H1 (cell line): ENCODE measurements at regions not wholly inside any gene's neighbourhood (a gene's known extent, or its start where the extent isn't known, plus 50 kb on each side); places are given as distances from the start of the nearest gene placed in this dataset.

Experiments used
- CTCF ChIA-PET: fragments of 300-600 bp; sonication (Branson Sonifier 250); formaldehyde crosslinking; loops from one replicate; lab custom pipeline; 2021; ENCODE audit not compliant: partially characterized antibody; lab: Charles Lee
- POLR2A ChIA-PET: fragments of 300-600 bp; sonication (Branson Sonifier 250); formaldehyde crosslinking; loops from one replicate; lab custom pipeline; 2021; ENCODE audit warnings: inconsistent platforms; ENCODE audit not compliant: partially characterized antibody; lab: Charles Lee
- DNase-seq, 2 experiments: peaks; one replicate each; pipeline versions ENCODE4 v3.0.0 to v3.0.0-alpha.2; 2010 to 2022; ENCODE audit warnings: low spot score in 2 of 2, low read depth in 1 of 2, mixed read lengths in 1 of 2
- FAIRE-seq: peaks from 2 replicates; lab custom pipeline; 2011; peaks lifted over from hg19 to GRCh38; lab: Jason Lieb, UNC
- H2AFZ ChIP-seq: 2 replicates; pipeline ENCODE4 v1.8.1; 2012; ENCODE audit warnings: low read length, inconsistent platforms
- H2AK5ac ChIP-seq: 2 replicates; pipeline ENCODE4 v1.6.1; 2013; ENCODE audit warnings: low read depth, low read length
- H2BK120ac ChIP-seq: replicated peaks from 2 replicates; pipeline ENCODE3; 2013; ENCODE audit warnings: low read depth, low read length, inconsistent platforms
- H2BK12ac ChIP-seq: 2 replicates; pipeline ENCODE4 v1.6.1; 2013; ENCODE audit warnings: low read depth, low read length
- H2BK15ac ChIP-seq: 2 replicates; pipeline ENCODE4 v1.6.1; 2013; ENCODE audit warnings: low read length
- H2BK20ac ChIP-seq: 2 replicates; pipeline ENCODE4 v1.6.1; 2013; ENCODE audit warnings: low read length
- H2BK5ac ChIP-seq: 2 replicates; pipeline ENCODE4 v1.6.1; 2013; ENCODE audit warnings: low read depth, low read length
- H3K14ac ChIP-seq: 2 replicates; pipeline ENCODE4 v1.6.1; 2013; ENCODE audit warnings: inconsistent platforms; ENCODE audit not compliant: insufficient read length
- H3K18ac ChIP-seq: 2 replicates; pipeline ENCODE4 v1.6.1; 2013; ENCODE audit warnings: low read length; ENCODE audit errors: extremely low read depth
- H3K23ac ChIP-seq: 2 replicates; pipeline ENCODE4 v1.6.1; 2013; ENCODE audit warnings: inconsistent platforms; ENCODE audit not compliant: insufficient read length
- H3K23me2 ChIP-seq: 2 replicates; pipeline ENCODE4 v1.6.1; 2013; ENCODE audit warnings: low read depth, low read length
- H3K27ac ChIP-seq: 2 replicates; pipeline ENCODE4 v1.6.1; 2011; ENCODE audit warnings: low read depth, low read length, inconsistent platforms
- H3K27me3 ChIP-seq, 4 experiments: replicated peaks in 1 of 4; 1 replicate in 1 of 4; 2 replicates in 3 of 4; pipeline versions ENCODE4 v1.6.1 to v1.8.1; 2011 to 2013; ENCODE audit warnings: low read length in 3 of 4, mild to moderate bottlenecking in 3 of 4, inconsistent platforms in 2 of 4, mixed read lengths in 2 of 4, moderate library complexity in 1 of 4; ENCODE audit not compliant: control insufficient read depth in 3 of 4, insufficient read depth in 3 of 4; ENCODE audit errors: extremely low read depth in 1 of 4
- H3K36me3 ChIP-seq, 4 experiments: 2 replicates each; pipeline versions ENCODE4 v1.6.1 to v1.8.1; 2011 to 2013; ENCODE audit warnings: mild to moderate bottlenecking in 4 of 4, low read length in 3 of 4, moderate library complexity in 2 of 4, control low read depth in 1 of 4, inconsistent platforms in 1 of 4; ENCODE audit not compliant: insufficient read depth in 4 of 4, control insufficient read depth in 2 of 4
- H3K4ac ChIP-seq: replicated peaks from 2 replicates; pipeline ENCODE3; 2013; ENCODE audit warnings: low read length, low read depth, mixed read lengths, inconsistent platforms; ENCODE audit not compliant: insufficient read length
- H3K4me1 ChIP-seq, 4 experiments: replicated peaks in 1 of 4; 1 replicate in 1 of 4; 2 replicates in 3 of 4; pipeline versions ENCODE4 v1.6.1 to v1.8.1; 2011 to 2013; ENCODE audit warnings: low read length in 3 of 4, inconsistent platforms in 2 of 4, mixed read lengths in 1 of 4; ENCODE audit not compliant: insufficient read depth in 4 of 4, control insufficient read depth in 3 of 4
- H3K4me2 ChIP-seq, 2 experiments: 2 replicates each; pipeline versions ENCODE4 v1.6.1 to v1.8.1; 2011 to 2013; ENCODE audit warnings: low read depth in 2 of 2, low read length in 2 of 2, control low read depth in 1 of 2, inconsistent platforms in 1 of 2, mild to moderate bottlenecking in 1 of 2; ENCODE audit not compliant: insufficient read depth in 1 of 2
- H3K4me3 ChIP-seq, 4 experiments: fragments of 200-600, 300-600 bp in 1 of 4; sonication (generic), shearing (Covaris generic), sonication (Bioruptor Twin) in 1 of 4; 2 replicates each; pipeline versions ENCODE4 v1.5.1 to v1.8.1; 2011 to 2016; ENCODE audit warnings: low read length in 4 of 4, low read depth in 3 of 4, control low read depth in 2 of 4, inconsistent platforms in 2 of 4, mild to moderate bottlenecking in 2 of 4, mixed read lengths in 1 of 4, moderate library complexity in 1 of 4; ENCODE audit not compliant: insufficient read depth in 2 of 4; ENCODE audit errors: extremely low read depth in 1 of 4
- H3K56ac ChIP-seq: replicated peaks from 2 replicates; pipeline ENCODE3; 2013; ENCODE audit warnings: low read depth, mild to moderate bottlenecking, mixed read lengths, low read length, inconsistent platforms; ENCODE audit not compliant: insufficient read length
- H3K79me1 ChIP-seq: 2 replicates; pipeline ENCODE4 v1.6.1; 2013; ENCODE audit warnings: low read depth, low read length, control low read depth
- H3K79me2 ChIP-seq, 2 experiments: 2 replicates each; pipeline versions ENCODE4 v1.6.1 to v1.8.1; 2012 to 2013; ENCODE audit warnings: low read length in 2 of 2, mild to moderate bottlenecking in 2 of 2, inconsistent platforms in 1 of 2; ENCODE audit not compliant: insufficient read depth in 2 of 2, control insufficient read depth in 1 of 2
- H3K9ac ChIP-seq, 4 experiments: replicated peaks in 1 of 4; 1 replicate in 1 of 4; 2 replicates in 3 of 4; pipeline versions ENCODE4 v1.6.1 to v1.8.1; 2011 to 2013; ENCODE audit warnings: low read depth in 3 of 4, low read length in 3 of 4, control low read depth in 2 of 4, mild to moderate bottlenecking in 2 of 4, moderate library complexity in 2 of 4, inconsistent platforms in 1 of 4; ENCODE audit errors: extremely low read depth in 1 of 4
- H3K9me3 ChIP-seq, 2 experiments: 2 replicates each; pipeline versions ENCODE4 v1.6.1 to v1.8.1; 2012 to 2013; ENCODE audit warnings: mild to moderate bottlenecking in 2 of 2, moderate library complexity in 2 of 2, control low read depth in 1 of 2, inconsistent platforms in 1 of 2, low read depth in 1 of 2, low read length in 1 of 2, mixed read lengths in 1 of 2; ENCODE audit not compliant: insufficient read depth in 2 of 2
- H4K20me1 ChIP-seq, 2 experiments: replicated peaks in 1 of 2; 2 replicates each; pipeline versions ENCODE3 to v1.8.1; 2011 to 2013; ENCODE audit warnings: inconsistent platforms in 2 of 2, low read length in 2 of 2, mild to moderate bottlenecking in 1 of 2; ENCODE audit not compliant: insufficient read depth in 2 of 2, control insufficient read depth in 1 of 2
- H4K5ac ChIP-seq: 2 replicates; pipeline ENCODE4 v1.6.1; 2013; ENCODE audit warnings: low read length, low read depth, mixed read lengths, inconsistent platforms; ENCODE audit not compliant: insufficient read length
- H4K8ac ChIP-seq: 2 replicates; pipeline ENCODE4 v1.8.0; 2013; ENCODE audit warnings: mild to moderate bottlenecking, moderate library complexity, low read length, inconsistent platforms; ENCODE audit not compliant: insufficient read depth; ENCODE audit errors: extremely low read depth
- H4K91ac ChIP-seq: replicated peaks from 2 replicates; pipeline ENCODE3; 2013; ENCODE audit warnings: low read length, mixed read lengths, inconsistent platforms; ENCODE audit not compliant: insufficient read length
- BACH1 ChIP-seq: IDR thresholded peaks from 2 replicates; pipeline ENCODE4 v1.6.1; 2012; ENCODE audit warnings: low read length, improper control_type of control experiment
- CHD1 ChIP-seq: IDR thresholded peaks from 2 replicates; pipeline ENCODE4 v1.6.1; 2012; ENCODE audit warnings: low read depth, low read length, improper control_type of control experiment
- EP300 ChIP-seq, 2 experiments: IDR thresholded peaks; 1 replicate in 1 of 2; 2 replicates in 1 of 2; pipeline ENCODE4 v1.6.1; 2011 to 2012; ENCODE audit warnings: low read depth in 2 of 2, low read length in 2 of 2, mild to moderate bottlenecking in 2 of 2, borderline replicate concordance in 1 of 2, inconsistent platforms in 1 of 2, moderate library complexity in 1 of 2
- KDM1A ChIP-seq: fragments of 200-600, 300-600 bp; sonication (generic); IDR thresholded peaks from 2 replicates; pipeline ENCODE4 v1.7.1; 2016; ENCODE audit warnings: mild to moderate bottlenecking, low read length, borderline replicate concordance
- KDM4A ChIP-seq: IDR thresholded peaks from one replicate; pipeline ENCODE4 v1.7.1; 2012; ENCODE audit warnings: low read depth, mild to moderate bottlenecking, moderate library complexity, low read length, inconsistent platforms; ENCODE audit not compliant: severe bottlenecking
- KDM5A ChIP-seq: fragments of 200-600 bp; IDR thresholded peaks from 2 replicates; pipeline ENCODE4 v1.7.1; 2012; ENCODE audit warnings: mild to moderate bottlenecking, low read length, inconsistent platforms, mixed read lengths
- PHF8 ChIP-seq: fragments of 200-600 bp; sonication (generic); conservative IDR thresholded peaks from 2 replicates; pipeline ENCODE4 v1.7.1; 2012; ENCODE audit warnings: low read depth, mild to moderate bottlenecking, inconsistent platforms, low read length, moderate library complexity
- RFX5 ChIP-seq: IDR thresholded peaks from 2 replicates; pipeline ENCODE4 v1.6.1; 2011; ENCODE audit warnings: low read depth, low read length, improper control_type of control experiment, borderline replicate concordance
- SIN3A ChIP-seq, 2 experiments: IDR thresholded peaks in 1 of 2; conservative IDR thresholded peaks in 1 of 2; 2 replicates each; pipeline ENCODE4 v1.6.1; 2011 to 2012; ENCODE audit warnings: low read length in 2 of 2, improper control_type of control experiment in 1 of 2, low read depth in 1 of 2, mild to moderate bottlenecking in 1 of 2
- YY1 ChIP-seq: IDR thresholded peaks from 2 replicates; pipeline ENCODE4 v1.6.1; 2011; ENCODE audit warnings: low read depth, mild to moderate bottlenecking, low read length
- WGBS, 2 experiments: shearing (Covaris generic) in 1 of 2; methylation state at CpG; one replicate each; pipeline versions ENCODE4 v1.1.6 to v1.1.7; 2013 to 2015; ENCODE audit warnings: low lambda C conversion rate in 2 of 2, mixed read lengths in 2 of 2, inconsistent platforms in 1 of 2, low coverage in 1 of 2, missing lambda C conversion rate in 1 of 2; ENCODE audit not compliant: insufficient replicate concordance in 2 of 2, insufficient coverage in 1 of 2, insufficient read length in 1 of 2; ENCODE audit errors: extremely low coverage in 1 of 2, missing lambda C conversion rate in 1 of 2; 5-methylcytosine and 5-hydroxymethylcytosine counted together

- Histone ChIP-seq H3K4ac (no peak overlapping the region), H3K9ac (no peak overlapping the region), H3K23ac (no peak overlapping the region), H3K14ac (no peak overlapping the region), H3K56ac (no peak overlapping the region), H4K5ac (no peak overlapping the region), H2AK5ac (no peak overlapping the region), H2AFZ (no peak overlapping the region), H3K4me2 (no peak overlapping the region), H3K79me2 (no peaks in the 10 kb centered on the region), H3K4me1 (no peaks in the 10 kb centered on the region), H3K4me3 (no peak overlapping the region), H4K91ac (no peak overlapping the region), H3K79me1 (no peaks in the 10 kb centered on the region), H2BK12ac (peak overlapping the region; percentile 7; the same call in 1 of the 2 replicates), H3K27me3 (no peaks in the 10 kb centered on the region), H2BK15ac (no peak overlapping the region), H2BK120ac (no peak overlapping the region), H3K23me2 (no peaks in the 10 kb centered on the region), H2BK20ac (no peak overlapping the region), H3K18ac (no peak overlapping the region), H2BK5ac (no peak overlapping the region), H4K20me1 (no peaks in the 10 kb centered on the region), H3K9me3 (no peaks in the 10 kb centered on the region), H3K27ac (no peak overlapping the region), H3K36me3 (no peaks in the 10 kb centered on the region), H4K8ac (no peak overlapping the region)
- DNase-seq = no peak
- WGBS, 2 experiments = 79% methylated on average over 12 of the region's 12 CpGs; no CpG with 5 or more reads in 1 of the 2 experiments
- CTCF ChIA-PET = no interaction called here
- FAIRE-seq = no peak
- POLR2A ChIA-PET = interaction anchor here (0.7 to 1.2 kb wide), 2 partner anchors 75 to 602 kb away, joined by 3 read pairs; no protein-coding TSS in a partner anchor
- TF ChIP-seq KDM1A (no peak), YY1 (no peak), KDM4A (no peak), PHF8 (no peak), CHD1 (no peak), SIN3A (conservative IDR thresholded peaks at IDR 0.05 in 1 of 2, IDR thresholded peaks at IDR 0.05 in 1 of 2; ENCODE audit: low read depth in 1 of 2, low read length in 2 of 2) (no peak), RFX5 (no peak), BACH1 (no peak), KDM5A (no peak), EP300 (IDR thresholded peaks at IDR 0.05; ENCODE audit: borderline replicate concordance in 1 of 2, low read depth in 2 of 2, low read length in 2 of 2) (no peak)
These were observed 665.2 kb downstream of the ANXA1 start for GRCh38 chr9:73816905-73817304.
